Activated CD4-positive, alpha-beta T cell treated with anti-CD3 and anti-CD28 coated beads, Interleukin-10, Interleukin-2, amounts not matched to agents 100 ng/mL and 50 ng/mL, durations not matched to agents 16 hours and 8 hours (primary cell): ENCODE measurements at regions not wholly inside any gene's neighbourhood (a gene's known extent, or its start where the extent isn't known, plus 50 kb on each side); places are given as distances from the start of the nearest gene placed in this dataset.

Source experiments
- DNase-seq: peaks from one replicate; pipeline ENCODE4 v3.0.0-alpha.2; 2020

DNA sequence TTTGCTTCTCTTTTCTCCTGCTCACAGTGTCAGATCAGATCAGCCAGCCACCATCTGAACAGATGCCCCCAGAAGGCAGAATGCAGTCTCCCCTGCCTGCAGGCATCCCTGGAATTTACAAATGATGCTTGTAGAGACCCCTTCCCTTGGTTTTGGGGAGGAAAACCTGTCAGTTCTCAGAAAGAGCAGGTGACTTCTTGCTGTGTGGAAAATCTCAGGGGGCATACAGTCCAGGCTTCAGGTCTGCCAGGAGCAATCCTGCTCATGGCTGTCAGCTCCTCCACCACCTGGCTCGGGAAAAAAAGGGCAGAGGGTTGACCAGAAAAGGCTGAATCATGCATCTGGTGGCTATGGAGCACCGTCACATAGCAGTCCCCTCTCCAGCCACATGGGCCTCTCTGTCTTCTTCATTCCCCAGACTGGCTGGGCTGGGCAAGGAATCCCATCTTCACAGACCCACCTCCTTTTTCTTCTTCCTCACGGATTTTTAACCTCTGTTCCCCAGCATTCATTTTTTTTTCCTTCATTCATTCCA lies 107.0 kb downstream of the KCNF1 start:
- DNase-seq: no peak

DNA sequence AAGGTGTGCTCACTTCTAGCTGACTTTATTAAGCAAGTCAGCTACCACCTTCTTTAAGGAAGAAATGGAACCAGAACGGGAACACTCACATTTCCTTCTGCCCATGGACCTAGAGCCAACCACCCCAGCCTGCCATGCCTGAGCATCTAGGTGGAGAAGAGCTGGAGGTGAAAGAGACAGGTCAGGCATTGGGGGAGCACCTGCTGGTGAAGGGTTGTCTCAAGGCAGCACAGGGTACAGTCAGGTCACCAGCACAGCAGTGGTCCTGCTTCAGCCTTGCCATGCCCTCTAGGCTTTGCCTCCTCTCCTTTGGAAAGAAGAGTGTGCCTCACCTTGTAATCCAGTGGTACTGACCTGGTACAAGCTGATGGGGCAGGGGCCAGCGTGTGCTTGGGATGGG lies 107.9 kb downstream of the KCNF1 start:
- DNase-seq: no peak

DNA sequence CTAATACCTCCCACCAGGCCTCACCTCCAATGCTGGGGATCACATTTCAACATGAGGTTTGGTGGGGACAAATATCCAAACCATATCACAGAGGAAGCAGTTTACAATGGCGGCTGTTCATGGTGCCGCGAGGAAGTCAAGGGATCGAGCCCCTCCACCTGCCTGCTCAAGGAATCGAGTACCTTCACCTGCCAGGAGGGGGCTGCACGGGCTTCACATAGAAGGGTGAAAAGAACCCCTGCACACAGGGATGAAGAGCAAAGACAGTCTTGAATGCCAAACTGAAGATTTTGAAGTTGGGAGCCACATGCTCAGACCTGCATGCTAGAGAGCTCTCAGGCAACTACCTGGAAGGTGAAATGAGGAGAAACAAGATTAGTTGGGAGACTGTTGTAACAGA lies 110.3 kb downstream of the KCNF1 start:
- no peak for DNase-seq

DNA sequence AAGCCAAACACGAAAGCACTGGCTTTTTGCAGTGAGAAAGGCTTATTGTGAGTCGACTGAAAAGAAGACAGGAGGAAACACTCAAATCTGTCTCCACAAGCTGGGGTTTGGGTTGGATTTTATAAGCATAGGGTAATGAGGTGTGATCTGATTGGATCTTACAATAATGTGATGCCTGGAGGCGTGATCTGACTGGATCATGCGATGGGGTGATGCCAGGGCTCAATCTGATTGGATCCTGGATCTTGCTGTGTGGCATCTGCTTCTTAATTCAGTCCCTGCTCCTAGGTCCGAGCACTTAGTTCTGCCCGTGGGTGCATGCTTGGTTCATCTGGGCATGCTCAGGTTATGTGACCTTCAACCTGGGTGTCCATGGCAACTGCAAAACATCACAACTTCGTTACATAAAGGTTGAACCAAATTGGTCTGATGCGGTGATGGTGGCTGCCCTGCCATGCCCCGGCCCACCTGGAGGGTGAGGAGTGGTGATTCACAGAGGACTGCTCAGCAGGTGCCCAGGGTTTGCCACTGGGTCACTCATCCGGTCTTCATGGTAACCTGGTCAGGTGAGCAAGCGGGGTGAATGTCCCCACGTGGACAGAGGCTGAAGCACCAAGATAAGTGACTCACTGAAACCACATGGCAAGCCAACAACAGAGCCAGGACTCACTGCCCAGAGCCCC lies 111.0 kb downstream of the KCNF1 start:
- no peak for DNase-seq

DNA sequence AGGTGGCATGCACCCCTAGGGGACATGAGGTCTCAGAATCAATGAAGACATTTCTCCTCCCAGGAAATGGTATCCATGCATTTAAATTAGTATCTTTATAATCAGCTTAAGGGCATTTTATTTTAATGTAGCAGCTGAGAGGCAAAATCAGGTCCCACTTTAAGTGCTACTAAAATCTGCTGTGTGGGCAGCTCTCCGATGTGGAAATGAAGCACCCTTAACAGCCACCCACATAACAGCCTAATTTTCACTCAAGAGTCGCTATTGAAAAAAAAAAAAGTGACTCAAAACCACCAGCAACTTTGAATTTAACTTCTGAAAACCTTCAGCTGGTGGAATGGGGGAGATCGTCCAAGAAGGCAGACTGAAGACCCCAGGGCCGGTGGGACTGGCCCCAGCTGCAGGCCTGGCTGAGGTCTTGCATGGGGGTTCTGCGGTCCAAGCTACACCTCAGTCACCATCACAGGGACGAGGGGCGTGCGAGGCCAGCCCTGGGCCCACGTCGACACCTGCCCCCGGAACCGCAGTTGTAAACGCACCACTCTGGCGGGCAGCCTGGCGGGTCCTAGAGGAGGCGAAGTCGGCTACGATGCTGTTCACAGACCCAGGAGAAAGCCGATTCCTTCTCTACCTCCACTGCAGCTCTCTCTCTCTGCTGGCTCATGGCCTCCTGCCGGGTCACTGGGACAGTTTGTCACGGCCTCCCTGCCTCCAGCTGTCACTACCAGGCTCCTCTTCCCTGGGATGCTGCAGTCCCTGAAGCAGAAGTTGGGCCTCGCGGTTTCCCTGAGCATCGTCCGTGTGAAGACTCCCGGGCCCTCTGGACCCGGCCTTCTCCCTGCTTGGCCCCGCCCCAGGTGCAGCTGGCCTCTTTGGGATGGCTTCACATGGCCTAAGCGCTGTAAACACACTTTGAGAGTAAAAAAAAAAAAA lies 111.9 kb downstream of the KCNF1 start:
- DNase-seq: no peak

DNA sequence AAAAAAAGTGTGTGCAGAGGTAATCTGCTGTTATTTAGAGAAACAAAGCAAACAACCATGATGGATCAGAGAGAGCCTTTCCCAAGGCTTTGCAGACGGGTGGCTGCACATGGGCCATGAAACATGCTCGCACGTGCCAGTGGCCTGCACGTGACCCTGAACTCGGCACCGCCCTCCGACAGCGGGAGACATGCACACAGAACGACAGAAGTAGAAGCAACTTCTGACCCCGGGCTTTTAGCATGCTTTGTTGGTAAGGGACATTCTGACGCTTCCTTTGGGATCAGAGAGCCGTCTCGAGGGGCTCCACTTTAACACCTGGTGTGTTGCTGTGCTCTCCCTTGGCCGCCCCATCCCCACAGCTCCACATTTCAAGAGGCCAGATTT lies 112.5 kb downstream of the KCNF1 start:
- no peak for DNase-seq

DNA sequence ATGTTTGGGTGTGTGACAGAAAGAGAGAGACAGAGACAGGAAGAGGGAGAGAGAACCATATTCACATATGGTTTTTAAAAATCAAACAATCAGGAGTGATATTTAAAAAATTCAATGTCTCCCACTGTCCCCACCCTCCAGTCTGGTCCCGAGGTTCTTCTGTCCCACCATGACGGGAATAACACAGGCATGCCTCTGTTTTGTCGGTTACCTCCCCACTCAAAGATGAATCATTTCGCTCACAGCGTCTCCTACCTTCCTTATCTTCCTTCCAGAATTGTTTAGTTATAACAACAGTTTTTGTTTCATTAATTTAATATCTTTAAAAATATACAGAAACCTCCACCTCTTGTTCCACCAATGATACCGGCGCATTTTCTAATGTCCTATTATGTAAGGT lies 113.0 kb downstream of the KCNF1 start:
- no peak for DNase-seq

DNA sequence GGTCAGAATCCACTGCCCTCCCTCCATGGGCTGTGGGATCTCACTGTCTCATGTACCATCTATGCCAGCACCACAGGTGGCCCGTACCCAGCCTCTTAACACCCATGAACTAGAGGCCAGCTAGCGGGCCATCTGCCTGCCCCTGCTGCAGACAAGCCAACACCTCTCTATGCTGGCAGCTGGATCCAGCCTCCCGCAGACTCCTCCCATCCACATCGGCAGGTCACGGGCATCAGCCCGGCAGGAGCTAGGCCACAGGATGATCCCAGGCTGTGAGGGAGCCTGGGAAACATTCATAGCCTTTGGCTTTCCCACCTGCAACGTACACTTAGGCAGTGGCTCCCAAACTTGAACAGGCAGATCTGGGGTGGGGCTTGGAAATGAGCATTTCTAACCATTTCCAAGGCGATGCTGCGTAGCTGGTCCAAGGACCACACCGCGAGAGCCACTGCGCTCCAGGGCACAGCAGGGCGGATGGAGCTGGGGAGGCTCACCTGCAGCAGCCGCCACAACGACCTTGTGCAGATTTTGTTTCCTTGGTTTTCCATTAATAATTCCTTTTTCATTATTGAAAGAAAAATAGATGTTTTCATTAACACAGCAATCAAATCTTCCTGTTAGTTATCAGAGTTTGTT lies 114.7 kb downstream of the KCNF1 start:
- no peak for DNase-seq

DNA sequence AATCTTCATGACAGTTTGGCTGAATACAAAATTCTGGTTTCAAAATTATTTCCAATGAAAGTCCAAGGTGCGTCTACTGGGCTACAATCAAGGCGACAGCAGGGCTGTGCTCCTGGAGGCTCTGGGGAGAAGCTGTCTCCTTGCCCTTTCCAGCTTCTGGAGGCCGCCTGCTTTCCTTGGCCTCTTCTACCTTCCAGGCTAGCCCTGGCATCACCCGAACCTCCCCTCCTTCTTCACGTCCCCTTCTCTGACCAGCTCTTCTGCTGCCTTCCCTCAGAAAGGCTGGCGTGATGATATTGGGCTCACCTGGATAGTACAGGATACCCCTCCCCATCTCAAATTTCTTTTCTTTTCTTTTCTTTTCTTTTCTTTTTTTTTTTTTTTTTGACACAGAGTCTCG lies 115.5 kb downstream of the KCNF1 start:
- DNase-seq: no peak

DNA sequence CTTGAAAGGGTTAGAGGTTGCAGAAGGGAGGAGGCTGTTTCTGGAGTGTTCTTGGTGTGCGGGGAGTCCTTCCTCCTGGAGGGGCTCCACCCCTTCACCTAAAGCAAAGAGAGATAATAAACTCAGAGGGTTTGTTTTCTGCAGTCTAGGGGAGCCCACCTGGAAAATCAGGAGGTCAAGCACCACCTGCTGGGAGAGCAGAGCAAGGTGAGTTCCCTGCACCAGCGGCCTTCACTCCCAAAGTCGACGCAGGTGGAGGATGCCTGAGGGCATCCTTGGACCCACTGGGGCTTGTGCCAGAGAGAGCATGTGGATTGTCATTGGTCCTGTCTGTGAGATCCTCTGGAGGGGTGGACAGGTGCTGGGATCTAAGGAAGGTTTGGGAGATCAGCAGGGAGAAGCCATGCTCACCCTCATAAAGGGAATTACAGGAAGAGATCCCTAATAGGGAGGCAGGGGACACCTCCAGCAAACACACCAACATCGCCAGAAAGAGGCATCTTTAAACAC lies 116.7 kb downstream of the KCNF1 start:
- no peak for DNase-seq

DNA sequence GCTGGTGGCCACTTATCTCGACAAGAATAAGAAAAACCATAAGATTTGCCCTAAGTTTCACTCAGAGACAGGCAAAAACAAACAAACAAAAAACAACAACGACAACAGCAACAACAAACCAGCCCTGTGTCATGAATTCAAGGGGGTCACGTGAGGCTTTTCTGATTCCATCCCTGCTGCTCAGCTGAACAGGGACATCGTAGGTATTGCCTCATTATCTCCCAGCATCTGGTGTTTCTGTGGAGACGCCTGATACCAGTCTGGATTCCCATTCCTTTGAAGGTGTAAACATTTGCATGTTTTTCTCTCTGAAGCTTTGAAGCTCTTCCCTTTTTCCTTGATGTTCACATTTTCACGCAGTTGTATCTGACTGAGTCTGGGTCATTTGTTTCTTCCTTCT lies 117.4 kb downstream of the KCNF1 start:
- DNase-seq: no peak

DNA sequence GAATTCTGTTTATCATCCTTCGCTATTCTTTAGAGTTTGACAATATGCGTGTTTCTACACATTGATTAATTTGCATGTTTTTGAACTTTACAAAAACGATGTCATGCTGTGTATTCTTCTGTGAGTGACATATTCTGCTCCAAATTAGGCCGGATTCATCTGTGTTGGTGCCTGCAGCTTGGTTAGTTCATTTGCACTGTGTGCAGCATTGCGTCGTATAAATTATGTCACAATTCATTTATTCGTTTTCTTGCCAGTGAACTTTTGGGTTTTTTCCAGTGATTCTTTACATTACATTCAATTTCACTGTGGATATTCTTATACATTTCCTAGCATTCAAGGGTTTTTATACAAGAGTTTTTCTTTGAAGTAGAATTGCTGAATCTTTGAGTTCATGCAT lies 118.3 kb downstream of the KCNF1 start:
- DNase-seq: no peak

DNA sequence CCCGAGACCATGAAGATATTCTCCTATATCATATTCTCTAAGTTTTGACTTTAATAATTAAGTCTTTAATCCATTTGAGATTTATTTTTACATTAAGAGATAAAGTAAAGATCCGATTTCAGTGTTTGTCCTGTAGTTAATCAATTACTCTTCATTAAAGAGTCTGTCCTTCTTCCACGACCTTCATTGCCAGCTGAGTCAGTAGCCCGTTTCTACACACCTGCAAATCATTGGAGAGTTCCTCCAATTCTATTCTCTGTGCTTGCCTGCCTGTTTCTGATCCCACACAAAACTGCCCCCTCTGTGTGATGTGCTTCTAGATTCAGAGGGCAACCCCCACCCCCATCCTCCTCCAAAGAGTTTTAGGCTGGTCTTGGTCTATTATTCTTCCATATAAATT lies 119.2 kb downstream of the KCNF1 start:
- no peak for DNase-seq

DNA sequence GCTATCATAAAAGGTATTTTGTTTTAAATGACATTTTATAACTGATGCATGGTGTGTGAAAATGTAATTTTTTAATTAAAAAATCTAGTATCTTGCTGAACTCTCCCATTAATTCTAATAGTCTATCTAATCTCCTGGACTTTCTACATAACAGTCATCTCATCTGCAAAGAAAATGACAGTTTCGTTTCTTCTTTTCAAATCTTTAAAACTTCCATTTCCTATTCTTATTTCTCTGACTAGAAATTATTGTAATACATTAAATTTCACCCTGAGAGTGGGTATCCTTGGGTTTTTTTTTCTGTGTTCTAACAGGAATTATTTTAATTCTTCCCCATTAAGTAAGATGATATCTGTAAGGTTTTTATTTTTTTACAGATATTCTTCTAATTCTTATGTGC lies 120.1 kb downstream of the KCNF1 start:
- DNase-seq: no peak

DNA sequence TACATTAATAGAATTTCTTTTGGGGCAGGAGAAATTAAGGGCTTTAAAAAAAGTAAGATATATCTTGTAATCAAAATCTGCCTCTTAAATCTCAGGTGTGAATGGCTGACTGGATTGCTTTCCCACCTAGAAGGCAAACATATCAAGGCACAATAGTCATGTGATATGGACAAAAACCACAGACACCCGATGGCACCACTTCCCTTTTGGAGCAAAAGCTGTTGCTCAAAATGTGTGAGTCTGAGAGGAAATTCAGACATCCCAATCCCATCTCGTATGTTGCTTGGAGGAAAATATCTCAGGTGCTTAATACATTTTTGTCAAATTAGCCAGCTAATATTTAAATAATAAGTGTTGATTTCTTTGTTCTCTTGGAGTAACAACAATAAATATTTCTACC lies 120.7 kb downstream of the KCNF1 start:
- no peak for DNase-seq

DNA sequence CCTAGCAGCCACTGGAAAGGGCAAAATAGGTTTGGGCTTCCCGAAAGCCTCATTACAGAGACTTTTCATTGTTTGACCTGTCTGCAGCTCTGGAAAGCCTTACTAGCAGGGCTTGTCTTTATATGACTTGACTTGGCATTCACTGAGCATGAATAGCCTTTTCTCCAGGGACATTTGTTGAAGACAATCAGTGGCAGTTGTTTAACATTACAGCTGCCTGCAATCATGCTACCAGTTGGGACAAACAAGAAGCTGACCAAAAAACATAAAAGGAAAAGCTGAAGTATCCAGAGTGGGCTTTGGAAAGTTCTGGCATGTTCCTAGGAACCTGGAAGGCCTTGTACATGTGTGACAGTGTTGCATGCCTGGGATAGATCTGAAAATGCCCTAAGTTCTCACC lies 121.4 kb downstream of the KCNF1 start:
- no peak for DNase-seq

DNA sequence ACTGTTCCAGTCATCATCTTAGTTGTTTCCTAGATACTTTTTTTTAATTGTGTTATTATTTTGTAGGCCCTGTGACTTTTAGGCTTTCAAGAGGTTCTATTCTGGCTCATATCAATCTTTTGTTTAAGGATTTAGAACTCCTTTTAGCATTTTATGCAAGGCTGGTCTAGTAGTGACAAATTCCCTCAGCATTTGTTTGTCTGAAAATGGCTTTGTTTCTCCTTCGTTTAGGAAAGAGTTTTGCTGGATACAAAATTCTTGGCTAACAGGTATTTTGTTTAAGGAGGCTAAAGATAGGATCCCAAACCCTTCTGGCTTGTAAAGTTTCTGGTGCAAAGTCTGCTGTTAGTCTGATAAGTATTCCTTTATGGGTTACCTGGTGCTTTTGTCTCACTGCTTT lies 116.6 kb upstream of the SLC66A3 start:
- no peak for DNase-seq

DNA sequence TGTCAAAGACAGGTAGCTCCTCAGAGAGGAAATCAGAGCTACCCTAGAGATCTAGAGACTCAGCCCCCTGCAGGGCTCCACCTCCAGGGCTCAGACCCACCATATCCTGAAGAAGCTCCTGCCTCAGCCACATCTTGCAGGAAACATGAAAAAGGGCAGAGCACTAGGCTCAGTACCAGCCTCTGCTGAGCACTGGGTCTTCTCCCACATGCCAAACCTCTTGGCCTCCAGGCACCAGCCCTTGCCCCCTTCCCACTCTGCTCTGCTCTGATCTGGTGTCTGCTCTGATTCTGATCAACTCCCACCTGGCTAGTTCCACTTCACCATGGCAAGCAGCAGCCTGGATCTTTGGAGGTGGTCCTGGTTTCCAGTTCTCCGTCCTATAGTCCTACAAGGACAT lies 114.3 kb upstream of the SLC66A3 start:
- DNase-seq: no peak

DNA sequence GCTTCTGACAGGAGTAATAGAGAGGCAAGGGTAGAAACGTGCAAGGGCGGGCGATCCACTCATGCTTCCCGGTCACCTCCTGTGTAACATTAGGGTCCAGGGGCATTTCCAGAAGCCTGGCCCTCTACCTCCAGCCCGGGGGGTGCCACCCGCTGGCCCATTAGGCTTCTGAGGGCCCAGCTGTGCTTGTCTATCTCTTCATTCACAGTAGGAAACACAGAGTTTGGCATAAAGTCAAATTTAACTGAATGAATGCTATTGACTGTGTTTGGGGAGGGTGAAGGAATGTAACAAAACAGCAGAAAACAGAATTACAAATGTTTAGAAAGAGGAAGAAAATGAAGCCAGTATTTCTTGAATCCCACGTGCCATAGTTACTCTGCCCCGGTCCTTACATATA lies 112.4 kb upstream of the SLC66A3 start:
- DNase-seq: no peak

DNA sequence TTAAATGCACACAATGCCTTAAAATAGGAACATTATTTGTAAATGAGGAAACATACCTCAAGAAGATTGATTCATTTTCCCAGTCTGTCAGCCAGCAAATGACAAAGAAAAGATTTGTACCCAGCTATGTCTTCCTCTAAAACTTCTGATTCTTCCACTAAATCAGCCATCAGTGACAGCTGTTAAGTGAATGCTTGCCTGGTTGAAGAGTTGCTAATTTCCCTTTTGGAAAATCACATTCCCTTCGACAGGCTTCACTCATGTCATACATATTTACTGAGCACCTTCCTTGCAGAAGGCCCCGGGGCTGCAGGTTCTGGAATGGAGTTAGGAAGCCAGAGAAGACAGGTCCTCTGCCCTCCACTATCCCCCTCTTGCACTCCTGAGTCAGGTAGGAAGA lies 112.0 kb upstream of the SLC66A3 start:
- no peak for DNase-seq

DNA sequence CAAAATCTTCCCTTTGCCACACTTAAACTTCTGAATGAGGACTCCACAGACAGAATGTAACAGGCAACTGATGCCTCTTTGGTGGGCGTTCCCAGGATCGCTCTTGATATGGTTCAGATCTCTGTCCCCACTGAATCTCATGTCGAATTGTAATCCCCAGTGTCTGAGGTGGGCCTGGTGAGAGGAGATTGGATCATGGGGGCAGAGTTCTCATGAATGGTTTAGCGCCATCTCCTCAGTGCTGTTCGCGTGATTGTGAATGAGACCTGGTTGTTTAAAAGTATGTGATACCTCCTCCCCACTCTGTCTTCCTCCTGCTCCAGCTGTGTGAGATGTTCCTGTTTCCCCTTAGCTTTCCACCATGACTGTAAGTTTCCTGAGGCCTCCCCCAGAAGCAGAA lies 111.1 kb upstream of the SLC66A3 start:
- no peak for DNase-seq

DNA sequence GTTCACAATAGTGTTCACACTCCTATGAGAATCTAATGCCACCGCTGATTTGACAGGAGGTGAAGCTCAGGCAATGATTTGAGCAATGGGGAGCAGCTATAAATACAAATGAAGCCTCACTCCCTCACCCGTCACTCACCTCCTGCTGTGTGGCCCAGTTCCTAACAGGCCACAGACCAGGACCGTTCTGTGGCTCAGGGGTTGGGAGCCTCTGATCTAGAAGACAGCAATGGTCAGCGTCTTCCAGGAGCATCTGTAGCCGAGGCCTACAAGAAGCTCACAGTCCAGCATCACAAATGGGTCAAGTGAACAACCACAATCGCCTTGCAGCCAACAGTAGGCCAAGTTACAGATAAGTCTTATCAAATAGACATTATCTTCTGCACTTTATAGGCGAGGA lies 110.0 kb upstream of the SLC66A3 start:
- no peak for DNase-seq

DNA sequence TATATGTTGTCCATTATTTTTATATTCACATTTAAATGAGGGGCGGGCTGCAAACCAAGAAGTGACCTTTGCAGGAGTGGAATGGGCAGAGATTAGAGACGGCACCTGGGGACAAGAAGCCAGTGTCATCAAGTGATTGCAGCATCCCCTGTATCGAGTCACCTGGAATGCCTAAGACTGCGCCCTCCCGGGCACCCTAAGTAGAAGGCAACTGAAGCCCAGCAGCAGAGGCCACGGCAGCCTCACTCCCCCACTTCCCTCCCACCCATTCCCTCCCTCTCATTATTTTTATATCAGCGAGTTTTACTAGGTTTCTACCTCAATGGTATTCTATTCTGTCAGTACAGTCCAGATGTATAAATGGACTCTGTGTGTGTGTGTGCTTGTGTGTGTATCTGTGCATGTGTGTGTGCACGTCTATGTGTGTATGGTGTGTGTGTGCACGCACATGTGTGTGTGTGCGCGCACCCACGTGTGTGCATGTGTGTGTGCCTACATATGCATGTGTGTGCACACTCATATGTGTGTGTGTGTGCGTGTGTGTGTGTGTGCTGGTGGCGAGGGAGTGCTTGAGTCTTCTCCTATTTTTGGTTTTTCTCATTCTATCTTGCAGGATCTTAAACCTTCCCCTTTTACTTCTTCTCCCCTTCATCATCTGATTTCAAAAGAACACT lies 106.8 kb upstream of the SLC66A3 start:
- no peak for DNase-seq
